C4-2B (cell line): ENCODE measurements at regions not wholly inside any gene's neighbourhood (a gene's known extent, or its start where the extent isn't known, plus 50 kb on each side); places are given as distances from the start of the nearest gene placed in this dataset.

Experiments
- ZFX ChIP-seq: fragments of 450-650 bp; IDR thresholded peaks from 2 replicates; pipeline ENCODE4 v1.6.1; 2017
- TF ChIP-seq, protein P1 (sequence below): fragments of 450-650 bp; conservative IDR thresholded peaks from 2 replicates; pipeline ENCODE4 v1.5.1; 2017; ENCODE audit warnings: mild to moderate bottlenecking

DNA sequence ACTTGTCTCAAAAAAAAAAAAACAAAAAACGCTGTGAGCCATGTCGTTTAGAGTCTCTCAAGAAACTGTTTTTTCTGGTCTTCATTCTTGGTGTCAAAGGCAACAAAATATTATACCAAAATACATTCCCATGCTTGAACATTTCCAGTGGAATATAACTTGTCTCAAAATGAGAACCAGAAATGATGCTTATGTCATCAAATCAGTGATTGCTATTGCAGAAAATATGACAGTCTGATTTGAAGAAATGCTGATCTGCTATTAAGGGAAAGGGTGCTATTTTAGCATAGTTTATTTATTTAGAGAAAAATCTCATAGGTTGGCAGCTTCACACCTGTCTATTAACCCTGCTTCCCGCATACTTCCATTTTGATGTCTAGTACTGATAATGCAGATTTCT, 82.4 kb upstream of the ACSL3 start:
- TF ChIP-seq, protein P1, sequence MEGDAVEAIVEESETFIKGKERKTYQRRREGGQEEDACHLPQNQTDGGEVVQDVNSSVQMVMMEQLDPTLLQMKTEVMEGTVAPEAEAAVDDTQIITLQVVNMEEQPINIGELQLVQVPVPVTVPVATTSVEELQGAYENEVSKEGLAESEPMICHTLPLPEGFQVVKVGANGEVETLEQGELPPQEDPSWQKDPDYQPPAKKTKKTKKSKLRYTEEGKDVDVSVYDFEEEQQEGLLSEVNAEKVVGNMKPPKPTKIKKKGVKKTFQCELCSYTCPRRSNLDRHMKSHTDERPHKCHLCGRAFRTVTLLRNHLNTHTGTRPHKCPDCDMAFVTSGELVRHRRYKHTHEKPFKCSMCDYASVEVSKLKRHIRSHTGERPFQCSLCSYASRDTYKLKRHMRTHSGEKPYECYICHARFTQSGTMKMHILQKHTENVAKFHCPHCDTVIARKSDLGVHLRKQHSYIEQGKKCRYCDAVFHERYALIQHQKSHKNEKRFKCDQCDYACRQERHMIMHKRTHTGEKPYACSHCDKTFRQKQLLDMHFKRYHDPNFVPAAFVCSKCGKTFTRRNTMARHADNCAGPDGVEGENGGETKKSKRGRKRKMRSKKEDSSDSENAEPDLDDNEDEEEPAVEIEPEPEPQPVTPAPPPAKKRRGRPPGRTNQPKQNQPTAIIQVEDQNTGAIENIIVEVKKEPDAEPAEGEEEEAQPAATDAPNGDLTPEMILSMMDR = no peak
- no peak for TF ChIP-seq ZFX
